KMS-11 (cell line): ENCODE measurements at regions not wholly inside any gene's neighbourhood (a gene's known extent, or its start where the extent isn't known, plus 50 kb on each side); places are given as distances from the start of the nearest gene placed in this dataset.
"Not testable (repeated sequence)": the region's sequence is repeated elsewhere in the genome, so short reads cannot be mapped to it uniquely, and the experiment has no call there.

Experiments
- H2AFZ ChIP-seq: fragments of 200-600 bp; sonication (generic); 2 replicates; pipeline ENCODE4 v1.6.1; 2016; ENCODE audit warnings: antibody characterized with exemption, mixed run types, low read depth
- H3K27ac ChIP-seq: fragments of 200-600 bp; sonication (generic); 2 replicates; pipeline ENCODE4 v1.6.1; 2016; ENCODE audit warnings: mild to moderate bottlenecking, mixed run types
- H3K27me3 ChIP-seq: fragments of 200-600 bp; sonication (generic); 2 replicates; pipeline ENCODE4 v1.6.1; 2017; ENCODE audit warnings: mild to moderate bottlenecking, low read depth, mixed run types, moderate library complexity; ENCODE audit not compliant: insufficient read depth
- H3K36me3 ChIP-seq: fragments of 200-600 bp; sonication (generic); 2 replicates; pipeline ENCODE4 v1.6.1; 2017; ENCODE audit warnings: mild to moderate bottlenecking, mixed run types; ENCODE audit not compliant: insufficient read depth
- H3K4me1 ChIP-seq: fragments of 200-600 bp; sonication (generic); 2 replicates; pipeline ENCODE4 v1.6.1; 2016; ENCODE audit warnings: mild to moderate bottlenecking, low read depth, mixed run types; ENCODE audit not compliant: poor library complexity, severe bottlenecking
- H3K4me2 ChIP-seq: fragments of 200-600 bp; sonication (generic); 2 replicates; pipeline ENCODE4 v1.7.0; 2016; ENCODE audit warnings: mild to moderate bottlenecking, mixed run types
- H3K4me3 ChIP-seq: fragments of 200-600 bp; sonication (generic); IDR thresholded peaks from 2 replicates; pipeline ENCODE4 v1.6.1; 2017; ENCODE audit warnings: low read depth, low read length, mixed read lengths; ENCODE audit not compliant: insufficient read depth
- H3K79me2 ChIP-seq: fragments of 200-600 bp; sonication (generic); 2 replicates; pipeline ENCODE4 v1.6.1; 2016; ENCODE audit warnings: low read depth, mixed run types; ENCODE audit not compliant: insufficient read depth
- H3K9ac ChIP-seq: fragments of 200-600 bp; sonication (generic); 2 replicates; pipeline ENCODE4 v1.6.1; 2016; ENCODE audit warnings: mild to moderate bottlenecking, mixed run types
- H4K20me1 ChIP-seq: fragments of 200-600 bp; sonication (generic); 2 replicates; pipeline ENCODE4 v1.6.1; 2016; ENCODE audit warnings: mild to moderate bottlenecking, mixed run types; ENCODE audit not compliant: insufficient read depth
- TF ChIP-seq, protein P1 (sequence below): fragments of 200-600 bp; sonication (generic); conservative IDR thresholded peaks from 2 replicates; pipeline ENCODE4 v1.6.1; 2017; ENCODE audit warnings: low read depth, mild to moderate bottlenecking, antibody characterized with exemption, low read length, moderate library complexity, mixed read lengths

DNA sequence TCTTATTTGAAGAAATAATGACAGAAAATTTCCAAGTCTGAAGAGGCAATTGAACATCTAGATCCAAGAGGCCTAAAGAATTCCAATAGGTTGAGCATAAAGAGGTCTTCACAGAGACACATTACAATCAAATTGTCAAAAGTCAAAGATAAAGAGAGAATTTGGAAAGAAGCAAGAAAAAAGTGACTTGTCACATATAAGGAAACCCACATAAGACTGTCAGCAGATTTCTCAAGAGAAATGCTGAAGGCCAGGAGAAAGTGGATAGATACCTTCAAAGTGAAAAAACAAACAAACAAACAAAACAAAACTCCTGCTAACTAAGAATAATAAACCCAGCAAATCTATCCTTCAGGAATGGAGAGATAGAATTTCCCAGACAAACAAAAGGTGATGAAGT lies 118.1 kb upstream of the LGR5 start:
- no peak overlapping the region for H3K9ac ChIP-seq
- H3K4me1 ChIP-seq, result no peaks in the 10 kb centered on the region
- no peak overlapping the region for H3K27ac ChIP-seq
- H3K4me2 ChIP-seq, result no peak overlapping the region
- H3K79me2 ChIP-seq, result no peaks in the 10 kb centered on the region
- H3K27me3 ChIP-seq, result no peaks in the 10 kb centered on the region
- TF ChIP-seq, protein P1, sequence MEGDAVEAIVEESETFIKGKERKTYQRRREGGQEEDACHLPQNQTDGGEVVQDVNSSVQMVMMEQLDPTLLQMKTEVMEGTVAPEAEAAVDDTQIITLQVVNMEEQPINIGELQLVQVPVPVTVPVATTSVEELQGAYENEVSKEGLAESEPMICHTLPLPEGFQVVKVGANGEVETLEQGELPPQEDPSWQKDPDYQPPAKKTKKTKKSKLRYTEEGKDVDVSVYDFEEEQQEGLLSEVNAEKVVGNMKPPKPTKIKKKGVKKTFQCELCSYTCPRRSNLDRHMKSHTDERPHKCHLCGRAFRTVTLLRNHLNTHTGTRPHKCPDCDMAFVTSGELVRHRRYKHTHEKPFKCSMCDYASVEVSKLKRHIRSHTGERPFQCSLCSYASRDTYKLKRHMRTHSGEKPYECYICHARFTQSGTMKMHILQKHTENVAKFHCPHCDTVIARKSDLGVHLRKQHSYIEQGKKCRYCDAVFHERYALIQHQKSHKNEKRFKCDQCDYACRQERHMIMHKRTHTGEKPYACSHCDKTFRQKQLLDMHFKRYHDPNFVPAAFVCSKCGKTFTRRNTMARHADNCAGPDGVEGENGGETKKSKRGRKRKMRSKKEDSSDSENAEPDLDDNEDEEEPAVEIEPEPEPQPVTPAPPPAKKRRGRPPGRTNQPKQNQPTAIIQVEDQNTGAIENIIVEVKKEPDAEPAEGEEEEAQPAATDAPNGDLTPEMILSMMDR, result no peak
- H3K4me3 ChIP-seq, result no peak overlapping the region
- no peaks in the 10 kb centered on the region for H4K20me1 ChIP-seq
- H2AFZ ChIP-seq, result no peak overlapping the region
- H3K36me3 ChIP-seq, result no peaks in the 10 kb centered on the region

DNA sequence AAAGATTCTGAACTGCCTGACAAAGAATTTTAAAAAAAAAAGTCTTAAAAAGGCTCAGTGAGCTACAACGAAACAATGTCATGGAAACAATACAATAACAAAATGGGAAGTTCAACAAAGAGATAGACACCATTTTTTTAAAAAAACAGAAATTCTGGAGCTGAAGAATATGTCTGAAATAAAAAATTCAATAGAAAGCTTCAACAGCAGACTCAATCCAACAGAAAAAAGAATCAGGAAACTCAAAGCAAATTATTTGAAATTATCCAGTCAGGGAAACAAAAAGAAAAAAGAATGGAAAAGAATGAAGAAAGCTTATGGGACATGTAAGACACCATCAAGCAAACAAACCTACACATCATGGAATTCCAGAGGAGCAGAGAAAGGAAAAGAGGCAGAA lies 118.5 kb upstream of the LGR5 start:
- no peaks in the 10 kb centered on the region for H3K4me1 ChIP-seq
- no peak overlapping the region for H2AFZ ChIP-seq
- H3K36me3 ChIP-seq, result no peaks in the 10 kb centered on the region
- TF ChIP-seq, protein P1, result no peak
- no peak overlapping the region for H3K9ac ChIP-seq
- H4K20me1 ChIP-seq, result no peaks in the 10 kb centered on the region
- no peak overlapping the region for H3K27ac ChIP-seq
- no peaks in the 10 kb centered on the region for H3K27me3 ChIP-seq
- H3K4me3 ChIP-seq, result no peak overlapping the region
- no peak overlapping the region for H3K4me2 ChIP-seq
- H3K79me2 ChIP-seq, result no peaks in the 10 kb centered on the region

DNA sequence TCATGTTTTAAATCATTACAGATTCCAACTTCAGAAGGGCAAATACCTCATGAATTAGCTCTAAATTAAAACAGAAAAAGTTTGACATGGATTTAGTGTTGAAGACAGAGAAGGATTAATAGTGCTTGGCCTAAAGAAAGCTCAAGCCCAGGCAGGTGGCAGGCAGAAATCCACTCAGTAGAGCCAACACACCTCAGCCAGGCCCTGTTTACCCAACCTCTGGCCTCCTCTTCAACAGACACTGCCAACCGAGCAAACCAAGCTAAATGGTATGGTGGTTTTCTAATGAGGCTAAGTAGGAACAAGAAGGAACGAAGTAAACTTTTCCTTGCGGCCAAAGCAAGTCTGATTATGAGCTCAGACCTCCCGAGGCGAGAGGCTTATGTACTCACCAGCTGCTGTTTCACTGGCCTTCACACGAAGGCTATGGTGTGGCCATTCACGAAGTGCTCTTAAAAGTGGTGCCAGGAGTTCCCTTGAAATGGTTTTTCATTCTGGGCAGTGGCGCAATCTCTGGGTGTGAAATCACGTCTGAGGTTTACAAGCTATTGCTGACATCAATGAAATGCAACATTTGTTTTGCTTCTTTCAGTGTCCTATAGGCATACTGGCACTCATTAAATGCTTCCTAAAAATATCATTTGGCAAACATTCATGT lies 124.1 kb upstream of the LGR5 start:
- no peak overlapping the region for H3K27ac ChIP-seq
- no peaks in the 10 kb centered on the region for H3K27me3 ChIP-seq
- H3K9ac ChIP-seq, result no peak overlapping the region
- no peak overlapping the region for H3K4me2 ChIP-seq
- TF ChIP-seq, protein P1, result no peak
- no peaks in the 10 kb centered on the region for H4K20me1 ChIP-seq
- no peak overlapping the region for H3K4me3 ChIP-seq
- H2AFZ ChIP-seq, result no peak overlapping the region
- H3K4me1 ChIP-seq, result no peaks in the 10 kb centered on the region
- no peaks in the 10 kb centered on the region for H3K36me3 ChIP-seq
- H3K79me2 ChIP-seq, result no peaks in the 10 kb centered on the region

DNA sequence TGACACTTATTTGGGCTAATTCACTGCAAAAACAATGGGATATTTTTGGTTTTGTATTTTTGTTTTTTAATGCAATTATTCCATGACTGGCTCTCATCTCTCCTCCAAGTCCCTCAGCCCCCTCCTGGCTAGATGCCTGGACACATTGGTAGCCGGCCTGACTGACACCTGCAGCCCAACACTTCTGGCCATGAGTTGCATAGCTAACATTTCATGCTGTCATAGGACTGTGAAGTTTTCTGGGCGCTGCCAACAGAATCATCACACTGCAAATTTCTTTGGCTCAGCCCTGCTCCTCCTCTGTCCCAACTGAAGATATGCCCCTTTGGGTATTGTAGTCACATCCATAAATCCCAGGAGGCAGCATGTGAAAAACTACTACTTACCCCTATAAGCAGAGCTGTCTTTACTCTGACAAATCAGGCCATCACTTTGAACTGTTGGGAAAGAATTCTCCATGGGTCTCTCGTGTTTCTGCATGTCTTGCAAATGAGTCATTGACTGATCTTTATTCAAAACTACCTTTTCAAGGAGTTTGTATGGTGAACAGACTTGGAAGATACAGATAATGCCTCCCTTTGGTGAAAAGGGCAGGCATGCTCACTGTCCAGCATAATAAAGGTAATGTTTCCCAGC lies 126.7 kb upstream of the LGR5 start:
- Histone ChIP-seq H3K27me3 (no peaks in the 10 kb centered on the region), H3K4me2 (no peak overlapping the region), H3K9ac (no peak overlapping the region), H3K27ac (no peak overlapping the region), H4K20me1 (no peaks in the 10 kb centered on the region), H3K36me3 (no peaks in the 10 kb centered on the region), H2AFZ (no peak overlapping the region), H3K4me3 (no peak overlapping the region), H3K79me2 (no peaks in the 10 kb centered on the region), H3K4me1 (no peaks in the 10 kb centered on the region)
- TF ChIP-seq, protein P1, result no peak

DNA sequence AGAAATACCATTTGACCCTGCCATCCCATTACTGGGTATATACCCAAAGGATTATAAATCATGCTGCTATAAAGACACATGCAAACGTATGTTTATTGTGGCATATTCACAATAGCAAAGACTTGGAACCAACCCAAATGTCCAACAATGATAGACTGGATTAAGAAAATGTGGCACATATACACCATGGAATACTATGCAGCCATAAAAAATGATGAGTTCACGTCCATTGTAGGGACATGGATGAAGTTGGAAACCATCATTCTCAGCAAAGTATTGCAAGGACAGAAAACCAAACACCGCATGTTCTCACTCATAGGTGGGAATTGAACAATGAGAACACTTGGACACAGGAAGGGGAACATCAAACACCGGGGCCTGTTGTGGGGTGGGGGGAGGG lies 128.0 kb upstream of the LGR5 start:
- H3K27me3 ChIP-seq, H2AFZ ChIP-seq, H3K36me3 ChIP-seq, H3K9ac ChIP-seq, H3K27ac ChIP-seq, H3K4me3 ChIP-seq, H3K4me1 ChIP-seq, H4K20me1 ChIP-seq, H3K4me2 ChIP-seq, H3K79me2 ChIP-seq: not testable (repeated sequence)
